ENCODE measurements at regions not wholly inside any gene's neighbourhood (a gene's known extent, or its start where the extent isn't known, plus 50 kb on each side); places are given as distances from the start of the nearest gene placed in this dataset.

- DNase-seq = peak; percentile 96 to 99
- peak overlapping the region; percentile 92 to 93 (median 93) for H3K27ac ChIP-seq (ENCODE audit: low read depth in 1 of 3, low read length in 2 of 3)
- peaks cover 0 to 20% (median 0%) of the 10 kb centered on the region in 3 donors for H3K4me1 ChIP-seq (ENCODE audit: control insufficient read depth in 3 of 3, insufficient read depth in 2 of 3, low read depth in 1 of 3, low read length in 2 of 3)
- H3K9me3 ChIP-seq (ENCODE audit: control insufficient read depth in 2 of 2, insufficient read depth in 1 of 2, low read depth in 1 of 2, low read length in 1 of 2) = no peaks in the 10 kb centered on the region
- WGBS, 3 donors = 3 to 12% (median 4%) methylated on average over 16 of the region's 16 CpGs
- H3K36me3 ChIP-seq (ENCODE audit: control insufficient read depth in 3 of 3, insufficient read depth in 2 of 3, low read depth in 1 of 3, low read length in 3 of 3) = no peaks in the 10 kb centered on the region
- H3K4me3 ChIP-seq (ENCODE audit: low read depth in 1 of 3, low read length in 3 of 3) = peak overlapping the region in 2 of 3 donors; percentile 33 to 38
- H3K27me3 ChIP-seq (ENCODE audit: control insufficient read depth in 3 of 3, insufficient read depth in 3 of 3, low read length in 3 of 3) = no peaks in the 10 kb centered on the region
- FAIRE-seq = peak; percentile 39
Measured at GRCh38 chr6:6811128-6812009, 222.8 kb downstream of the LY86 start.

GRCh38 chr6:6812427-6812826, 223.9 kb downstream of the LY86 start:
- Histone ChIP-seq H3K27me3 (ENCODE audit: control insufficient read depth in 3 of 3, insufficient read depth in 3 of 3, low read length in 3 of 3) (no peaks in the 10 kb centered on the region), H3K4me3 (ENCODE audit: low read depth in 1 of 3, low read length in 3 of 3) (no peak overlapping the region), H3K36me3 (ENCODE audit: control insufficient read depth in 3 of 3, insufficient read depth in 2 of 3, low read depth in 1 of 3, low read length in 3 of 3) (no peaks in the 10 kb centered on the region), H3K9me3 (ENCODE audit: control insufficient read depth in 2 of 2, insufficient read depth in 1 of 2, low read depth in 1 of 2, low read length in 1 of 2) (no peaks in the 10 kb centered on the region), H3K27ac (ENCODE audit: low read depth in 1 of 3, low read length in 2 of 3) (peak overlapping the region in 1 of 3 donors; percentile 22), H3K4me1 (ENCODE audit: control insufficient read depth in 3 of 3, insufficient read depth in 2 of 3, low read depth in 1 of 3, low read length in 2 of 3) (peaks cover 0 to 20% (median 0%) of the 10 kb centered on the region in 3 donors)
- DNase-seq (no peak), FAIRE-seq (no peak)
- 51 to 86% (median 72%) methylated on average over 2 of the region's 2 CpGs for WGBS, 3 donors

GRCh38 chr6:6815732-6816131, 227.2 kb downstream of the LY86 start:
- FAIRE-seq = no peak

GRCh38 chr6:6816716-6817115, 228.2 kb downstream of the LY86 start:
- 86 to 95% (median 95%) methylated on average over 7 of the region's 7 CpGs for WGBS, 3 donors
- H3K4me3 ChIP-seq (ENCODE audit: low read depth in 1 of 3, low read length in 3 of 3) = no peak overlapping the region
- no peak overlapping the region for H3K27ac ChIP-seq (ENCODE audit: low read depth in 1 of 3, low read length in 2 of 3)
- no peaks in the 10 kb centered on the region for H3K9me3 ChIP-seq (ENCODE audit: control insufficient read depth in 2 of 2, insufficient read depth in 1 of 2, low read depth in 1 of 2, low read length in 1 of 2)
- H3K36me3 ChIP-seq (ENCODE audit: control insufficient read depth in 3 of 3, insufficient read depth in 2 of 3, low read depth in 1 of 3, low read length in 3 of 3) = no peaks in the 10 kb centered on the region
- no peaks in the 10 kb centered on the region for H3K27me3 ChIP-seq (ENCODE audit: control insufficient read depth in 3 of 3, insufficient read depth in 3 of 3, low read length in 3 of 3)
- DNase-seq (no peak), FAIRE-seq (no peak)
- H3K4me1 ChIP-seq (ENCODE audit: control insufficient read depth in 3 of 3, insufficient read depth in 2 of 3, low read depth in 1 of 3, low read length in 2 of 3) = peaks cover 0 to 11% (median 5%) of the 10 kb centered on the region in 3 donors

More at GRCh38 chr6:6815732-6816131, 227.2 kb downstream of the LY86 start:
- peaks cover 0 to 18% (median 2%) of the 10 kb centered on the region in 3 donors for H3K4me1 ChIP-seq (ENCODE audit: control insufficient read depth in 3 of 3, insufficient read depth in 2 of 3, low read depth in 1 of 3, low read length in 2 of 3)
- WGBS, 3 donors = 80 to 87% (median 81%) methylated on average over 5 of the region's 5 CpGs
- no peak overlapping the region for H3K27ac ChIP-seq (ENCODE audit: low read depth in 1 of 3, low read length in 2 of 3)
- no peaks in the 10 kb centered on the region for H3K9me3 ChIP-seq (ENCODE audit: control insufficient read depth in 2 of 2, insufficient read depth in 1 of 2, low read depth in 1 of 2, low read length in 1 of 2)
- no peak overlapping the region for H3K4me3 ChIP-seq (ENCODE audit: low read depth in 1 of 3, low read length in 3 of 3)
- no peak for DNase-seq
- H3K27me3 ChIP-seq (ENCODE audit: control insufficient read depth in 3 of 3, insufficient read depth in 3 of 3, low read length in 3 of 3) = no peaks in the 10 kb centered on the region
- no peaks in the 10 kb centered on the region for H3K36me3 ChIP-seq (ENCODE audit: control insufficient read depth in 3 of 3, insufficient read depth in 2 of 3, low read depth in 1 of 3, low read length in 3 of 3)

GRCh38 chr6:6818078-6818639, 229.6 kb downstream of the LY86 start:
- Histone ChIP-seq H3K36me3 (ENCODE audit: control insufficient read depth in 3 of 3, insufficient read depth in 2 of 3, low read depth in 1 of 3, low read length in 3 of 3) (no peaks in the 10 kb centered on the region), H3K27ac (ENCODE audit: low read depth in 1 of 3, low read length in 2 of 3) (no peak overlapping the region), H3K27me3 (ENCODE audit: control insufficient read depth in 3 of 3, insufficient read depth in 3 of 3, low read length in 3 of 3) (no peaks in the 10 kb centered on the region), H3K4me1 (ENCODE audit: control insufficient read depth in 3 of 3, insufficient read depth in 2 of 3, low read depth in 1 of 3, low read length in 2 of 3) (peaks cover 0 to 5% (median 3%) of the 10 kb centered on the region in 3 donors), H3K9me3 (ENCODE audit: control insufficient read depth in 2 of 2, insufficient read depth in 1 of 2, low read depth in 1 of 2, low read length in 1 of 2) (no peaks in the 10 kb centered on the region), H3K4me3 (ENCODE audit: low read depth in 1 of 3, low read length in 3 of 3) (no peak overlapping the region)
- WGBS, 3 donors = 83 to 86% (median 85%) methylated on average over 10 of the region's 10 CpGs
- FAIRE-seq (no peak), DNase-seq (no peak)

GRCh38 chr6:6820641-6821238, 232.2 kb downstream of the LY86 start:
- FAIRE-seq (no peak), DNase-seq (peak in 1 of 2 donors; percentile 84)
- WGBS, 3 donors = 12 to 56% (median 32%) methylated on average over 10 of the region's 10 CpGs
- Histone ChIP-seq H3K36me3 (ENCODE audit: control insufficient read depth in 3 of 3, insufficient read depth in 2 of 3, low read depth in 1 of 3, low read length in 3 of 3) (no peaks in the 10 kb centered on the region), H3K4me1 (ENCODE audit: control insufficient read depth in 3 of 3, insufficient read depth in 2 of 3, low read depth in 1 of 3, low read length in 2 of 3) (peaks cover 0 to 19% (median 0%) of the 10 kb centered on the region in 3 donors), H3K4me3 (ENCODE audit: low read depth in 1 of 3, low read length in 3 of 3) (no peak overlapping the region), H3K27me3 (ENCODE audit: control insufficient read depth in 3 of 3, insufficient read depth in 3 of 3, low read length in 3 of 3) (no peaks in the 10 kb centered on the region), H3K27ac (ENCODE audit: low read depth in 1 of 3, low read length in 2 of 3) (peak overlapping the region in 2 of 3 donors; percentile 38 to 74), H3K9me3 (ENCODE audit: control insufficient read depth in 2 of 2, insufficient read depth in 1 of 2, low read depth in 1 of 2, low read length in 1 of 2) (no peaks in the 10 kb centered on the region)

GRCh38 chr6:6821639-6822261, 233.2 kb downstream of the LY86 start:
- DNase-seq (no peak), FAIRE-seq (no peak)
- H3K4me1 ChIP-seq (ENCODE audit: control insufficient read depth in 3 of 3, insufficient read depth in 2 of 3, low read depth in 1 of 3, low read length in 2 of 3) = peaks cover 0 to 19% (median 4%) of the 10 kb centered on the region in 3 donors
- WGBS, 3 donors = 76 to 81% (median 77%) methylated on average over 3 of the region's 3 CpGs
- peak overlapping the region in 1 of 3 donors; percentile 27 for H3K27ac ChIP-seq (ENCODE audit: low read depth in 1 of 3, low read length in 2 of 3)
- H3K9me3 ChIP-seq (ENCODE audit: control insufficient read depth in 2 of 2, insufficient read depth in 1 of 2, low read depth in 1 of 2, low read length in 1 of 2) = no peaks in the 10 kb centered on the region
- no peak overlapping the region for H3K4me3 ChIP-seq (ENCODE audit: low read depth in 1 of 3, low read length in 3 of 3)
- H3K36me3 ChIP-seq (ENCODE audit: control insufficient read depth in 3 of 3, insufficient read depth in 2 of 3, low read depth in 1 of 3, low read length in 3 of 3) = no peaks in the 10 kb centered on the region
- H3K27me3 ChIP-seq (ENCODE audit: control insufficient read depth in 3 of 3, insufficient read depth in 3 of 3, low read length in 3 of 3) = no peaks in the 10 kb centered on the region

- Histone ChIP-seq H3K27ac (ENCODE audit: low read depth in 1 of 3, low read length in 2 of 3) (peak overlapping the region in 1 of 3 donors; percentile 37), H3K36me3 (ENCODE audit: control insufficient read depth in 3 of 3, insufficient read depth in 2 of 3, low read depth in 1 of 3, low read length in 3 of 3) (no peaks in the 10 kb centered on the region), H3K27me3 (ENCODE audit: control insufficient read depth in 3 of 3, insufficient read depth in 3 of 3, low read length in 3 of 3) (no peaks in the 10 kb centered on the region), H3K4me3 (ENCODE audit: low read depth in 1 of 3, low read length in 3 of 3) (no peak overlapping the region), H3K4me1 (ENCODE audit: control insufficient read depth in 3 of 3, insufficient read depth in 2 of 3, low read depth in 1 of 3, low read length in 2 of 3) (peaks cover 0 to 19% (median 4%) of the 10 kb centered on the region in 3 donors), H3K9me3 (ENCODE audit: control insufficient read depth in 2 of 2, insufficient read depth in 1 of 2, low read depth in 1 of 2, low read length in 1 of 2) (no peaks in the 10 kb centered on the region)
- FAIRE-seq (no peak), DNase-seq (no peak)
- 64 to 72% (median 64%) methylated on average over 6 of the region's 6 CpGs for WGBS, 3 donors
Measured at GRCh38 chr6:6823030-6823429, 234.5 kb downstream of the LY86 start.

All from small intestine (tissue), 7 donors.